ENCODE measurements at regions not wholly inside any gene's neighbourhood (a gene's known extent, or its start where the extent isn't known, plus 50 kb on each side); places are given as distances from the start of the nearest gene placed in this dataset.

DNA sequence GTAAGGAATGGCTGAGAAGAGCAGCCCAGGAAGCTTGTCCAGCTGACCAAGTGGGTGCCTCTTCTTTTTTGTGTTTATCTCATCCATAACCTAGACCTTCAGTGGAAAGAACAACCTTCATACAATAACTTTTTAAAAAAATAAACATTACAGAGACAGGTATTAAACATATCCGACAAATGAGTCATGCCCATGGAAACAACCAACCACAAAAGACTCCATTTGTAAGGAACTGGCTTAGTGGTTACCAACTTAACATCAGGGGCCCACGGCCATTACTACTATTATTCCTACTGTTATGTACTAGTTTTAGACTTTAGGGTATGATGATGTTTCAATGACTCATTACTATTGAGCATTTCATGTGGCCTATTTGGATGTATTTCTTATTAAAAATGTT, 191.7 kb upstream of the SERP2 start:
- no peak for DNase-seq (ENCODE audit: low spot score)

DNA sequence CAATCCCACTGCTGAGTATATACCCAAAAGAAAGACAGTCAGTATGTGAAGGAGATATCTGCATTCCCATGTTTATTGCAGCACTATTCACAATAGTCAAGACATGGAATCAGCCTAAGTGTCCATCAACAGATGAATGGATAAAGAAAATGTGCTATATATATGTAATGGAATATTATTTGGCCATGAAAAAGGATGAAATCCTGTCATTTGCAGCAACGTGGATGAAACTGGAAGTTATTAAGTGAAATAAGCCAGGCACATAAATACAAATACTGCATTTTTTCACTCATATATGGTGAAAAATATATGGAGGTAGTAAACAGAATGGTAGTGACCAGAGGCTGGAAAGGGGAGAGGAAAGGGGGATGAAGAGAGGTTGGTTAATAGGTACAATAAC, 188.9 kb upstream of the SERP2 start:
- DNase-seq (ENCODE audit: low spot score), result no peak

GRCh38 chr13:44188257-44188656, 185.4 kb upstream of the SERP2 start:
- DNase-seq (ENCODE audit: low spot score), result no peak

DNA sequence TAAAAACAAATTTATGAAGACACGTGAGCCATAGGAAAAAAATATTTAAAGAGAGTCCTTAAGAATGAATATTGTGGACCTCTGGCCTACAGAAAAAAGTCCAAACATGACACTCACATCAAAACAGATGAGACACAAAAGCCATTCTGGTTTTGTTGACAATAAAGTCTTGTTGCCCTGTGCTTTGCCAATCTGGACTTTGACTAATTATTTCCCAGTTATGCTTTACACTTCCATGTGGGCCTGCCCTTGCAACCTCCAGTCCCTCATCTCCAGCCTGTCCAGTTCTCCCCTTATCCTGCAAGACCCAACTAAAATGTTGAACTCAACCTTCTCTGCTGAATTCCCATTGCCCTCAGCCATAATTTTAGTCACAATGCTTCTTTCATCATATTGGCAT, 184.5 kb upstream of the SERP2 start:
- no peak for DNase-seq (ENCODE audit: low spot score)

DNA sequence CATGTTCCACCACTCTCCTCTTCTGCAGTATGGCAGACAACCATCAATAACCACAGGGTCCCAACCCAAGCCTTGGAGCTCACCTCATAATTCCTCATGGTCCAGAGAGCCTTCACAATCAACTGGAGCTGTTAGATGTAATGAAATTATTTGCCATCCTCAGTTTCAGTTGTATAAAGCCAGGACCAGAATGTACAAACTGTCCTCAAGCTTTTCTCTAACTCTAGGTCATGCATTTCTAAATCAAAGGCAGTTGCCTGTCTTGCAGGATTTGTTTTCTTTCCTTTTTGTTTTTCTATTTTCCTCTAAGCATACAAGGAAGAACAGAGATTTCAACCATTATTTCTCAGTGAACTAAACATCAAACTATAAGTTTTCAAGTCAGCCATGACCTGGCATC, 182.5 kb upstream of the SERP2 start:
- no peak for DNase-seq (ENCODE audit: low spot score)

DNA sequence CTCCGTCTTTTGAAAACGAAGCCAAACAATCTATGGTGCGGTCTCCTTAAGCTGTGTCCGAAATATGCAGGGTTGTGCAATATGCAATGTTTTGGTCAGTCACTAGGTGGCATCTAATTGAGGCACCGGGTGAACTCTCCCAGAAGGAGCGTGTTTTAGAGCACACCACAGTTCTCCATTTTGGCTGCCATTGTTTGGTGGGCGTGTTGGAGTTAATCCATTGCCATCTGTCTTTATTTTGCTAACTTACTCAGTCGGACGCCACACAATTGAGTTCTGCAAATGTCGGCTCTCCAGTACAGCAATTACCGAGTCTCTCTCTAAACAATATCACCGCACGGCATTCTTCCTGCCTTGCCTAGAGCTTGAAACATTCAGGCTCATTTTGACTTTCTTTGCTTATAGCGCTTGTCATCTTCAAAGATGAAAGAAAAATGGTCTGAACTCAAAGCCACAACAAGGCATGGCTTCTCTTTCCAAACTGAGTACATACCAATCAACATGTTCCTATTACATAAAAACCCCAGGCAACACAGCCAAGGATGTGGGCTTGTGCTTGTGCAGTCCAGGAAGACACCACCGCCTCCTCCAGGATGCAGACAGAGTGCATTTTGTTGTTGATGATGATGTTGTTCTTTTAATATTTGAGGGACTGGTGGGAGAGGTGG, 182.0 kb upstream of the SERP2 start:
- DNase-seq (ENCODE audit: low spot score), result peak; percentile 37

- no peak for DNase-seq (ENCODE audit: low spot score)
These were observed 179.9 kb upstream of the SERP2 start for GRCh38 chr13:44193731-44194130.

- no peak for DNase-seq (ENCODE audit: low spot score)
These were observed 178.4 kb upstream of the SERP2 start for GRCh38 chr13:44195245-44195644.

- no peak for DNase-seq (ENCODE audit: low spot score)
These were observed 177.3 kb upstream of the SERP2 start for GRCh38 chr13:44196196-44196751.

DNA sequence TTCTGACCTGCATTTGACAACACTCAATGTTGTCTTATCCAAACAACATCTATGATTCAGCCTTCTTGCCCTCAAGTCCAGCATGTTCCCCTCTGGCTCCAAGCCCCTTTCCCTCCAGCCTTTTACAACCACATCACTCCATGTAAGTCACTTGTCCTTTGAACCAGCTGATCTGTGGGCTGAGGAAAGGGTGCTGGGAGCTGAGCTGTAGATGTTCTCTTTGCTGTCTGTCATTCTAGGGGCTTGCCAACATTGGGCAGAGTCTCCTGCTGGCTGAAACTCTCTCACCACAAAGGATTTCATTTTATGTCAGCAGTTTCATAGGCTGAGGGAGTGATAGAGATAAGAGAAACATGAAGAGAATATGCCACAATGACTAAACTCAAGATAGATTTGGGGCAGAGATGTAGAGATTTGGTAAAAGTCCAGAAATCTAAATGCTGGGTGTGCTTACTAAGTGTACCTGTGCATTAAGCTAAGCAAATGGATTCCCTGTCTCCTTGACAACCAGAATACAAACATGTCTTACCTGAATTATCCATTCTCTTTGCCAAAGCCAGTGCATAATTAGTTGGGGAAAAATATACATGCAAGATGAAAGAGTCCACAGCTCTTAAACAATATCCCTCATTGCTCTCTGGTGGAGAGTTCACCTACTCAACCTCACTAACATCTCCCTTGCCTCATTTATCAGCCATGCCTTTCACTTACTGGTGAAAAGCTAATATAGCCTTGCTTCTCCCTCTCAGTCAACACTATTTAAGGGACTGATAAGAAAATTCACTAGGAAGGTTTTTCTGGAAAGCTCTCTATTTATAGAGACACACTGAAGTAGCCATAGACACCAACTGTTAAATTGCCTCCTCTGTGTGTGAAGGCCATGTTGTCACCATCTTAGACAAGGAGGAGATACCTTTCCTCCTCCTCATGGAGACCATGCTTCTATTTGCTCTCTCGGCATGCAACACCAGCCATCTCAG, 175.5 kb upstream of the SERP2 start:
- no peak for DNase-seq (ENCODE audit: low spot score)

- no peak for DNase-seq (ENCODE audit: low spot score)
These were observed 174.8 kb upstream of the SERP2 start for GRCh38 chr13:44198826-44199225.

- DNase-seq (ENCODE audit: low spot score), result no peak
These were observed 173.9 kb upstream of the SERP2 start for GRCh38 chr13:44199627-44200207.

DNA sequence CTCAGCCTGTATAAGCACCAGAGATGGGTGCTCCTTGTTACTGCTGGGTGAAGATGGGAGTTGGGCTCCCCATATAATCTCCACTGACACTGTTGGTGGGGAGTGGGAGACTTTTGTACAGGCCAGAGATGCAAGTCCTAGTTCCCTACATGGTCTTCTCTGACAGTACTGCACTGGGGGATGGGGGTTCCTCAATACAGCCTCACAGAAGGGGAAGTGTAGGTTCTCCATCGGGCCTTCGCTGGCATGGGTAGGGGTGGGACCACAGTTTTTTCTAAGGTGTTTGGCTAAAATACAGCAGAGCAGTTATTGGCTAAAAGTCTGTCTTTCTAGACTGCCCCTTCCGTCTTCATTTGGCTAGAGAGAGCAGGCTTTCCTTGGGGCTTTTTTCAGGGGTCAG, 167.2 kb upstream of the SERP2 start:
- no peak for DNase-seq (ENCODE audit: low spot score)

DNA sequence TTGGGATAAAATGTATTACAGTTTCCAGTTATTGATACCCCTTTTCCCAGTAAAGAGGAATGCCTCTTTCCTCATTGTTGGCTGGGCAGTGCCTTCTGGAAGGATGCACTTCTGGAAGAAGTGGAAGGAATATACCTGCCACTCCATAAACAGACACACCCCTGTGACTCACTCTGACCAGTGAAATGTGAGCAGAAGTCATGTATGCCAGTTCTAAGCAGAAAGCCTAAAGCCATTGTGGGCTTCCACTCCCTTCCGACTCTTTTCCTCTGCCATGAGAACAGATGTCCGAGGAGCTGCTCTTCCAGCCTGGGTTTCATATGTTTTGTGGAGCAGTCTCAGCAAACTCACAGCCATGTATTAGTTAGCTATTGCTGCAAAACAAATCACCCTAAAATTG, 166.1 kb upstream of the SERP2 start:
- no peak for DNase-seq (ENCODE audit: low spot score)

- no peak for DNase-seq (ENCODE audit: low spot score)
These were observed 163.1 kb upstream of the SERP2 start for GRCh38 chr13:44210525-44210924.

GRCh38 chr13:44211286-44211685, 162.3 kb upstream of the SERP2 start:
- DNase-seq (ENCODE audit: low spot score), result no peak

- DNase-seq (ENCODE audit: low spot score), result no peak
These were observed 161.8 kb upstream of the SERP2 start for GRCh38 chr13:44211704-44212346.

GRCh38 chr13:44212633-44213396, 160.8 kb upstream of the SERP2 start:
- no peak for DNase-seq (ENCODE audit: low spot score)

- DNase-seq (ENCODE audit: low spot score), result no peak
These were observed 155.0 kb upstream of the SERP2 start for GRCh38 chr13:44218501-44219240.

Data from HuH-7 (cell line).